HG03175 (cell line): ENCODE measurements at regions not wholly inside any gene's neighbourhood (a gene's known extent, or its start where the extent isn't known, plus 50 kb on each side); places are given as distances from the start of the nearest gene placed in this dataset.

ENCODE experiments used
- ATAC-seq: cut with Tn5 transposase; IDR thresholded peaks from one replicate; pipeline ENCODE4 v1.9.1; 2021; ENCODE audit warnings: mild to moderate bottlenecking, moderate library complexity; ENCODE audit not compliant: unreplicated experiment

DNA sequence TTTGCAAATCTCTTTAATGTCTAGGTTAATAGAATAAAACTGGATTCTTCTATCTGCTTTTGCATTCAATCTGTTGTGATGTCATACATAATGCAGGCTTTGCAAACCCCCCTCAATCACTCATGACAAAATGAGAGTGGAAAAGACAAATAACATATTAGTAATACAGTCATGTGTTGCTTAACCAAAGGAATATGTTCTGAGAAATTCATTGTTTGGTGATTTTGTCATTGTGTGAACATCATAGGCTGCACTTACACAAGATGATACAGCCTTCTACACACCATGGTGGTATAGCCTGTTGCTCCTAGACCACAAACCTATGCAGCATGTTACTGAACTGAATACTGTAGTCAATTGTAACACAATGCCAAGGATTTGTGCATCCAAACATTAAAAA lies 87.3 kb upstream of the SEC61G start:
- no peak for ATAC-seq

- no peak for ATAC-seq
Observed at GRCh38 chr7:54847921-54848320, 88.9 kb upstream of the SEC61G start.

GRCh38 chr7:54856856-54857255 lies 97.8 kb upstream of the SEC61G start:
- no peak for ATAC-seq

GRCh38 chr7:54857294-54857693 lies 98.3 kb upstream of the SEC61G start:
- ATAC-seq: no peak

DNA sequence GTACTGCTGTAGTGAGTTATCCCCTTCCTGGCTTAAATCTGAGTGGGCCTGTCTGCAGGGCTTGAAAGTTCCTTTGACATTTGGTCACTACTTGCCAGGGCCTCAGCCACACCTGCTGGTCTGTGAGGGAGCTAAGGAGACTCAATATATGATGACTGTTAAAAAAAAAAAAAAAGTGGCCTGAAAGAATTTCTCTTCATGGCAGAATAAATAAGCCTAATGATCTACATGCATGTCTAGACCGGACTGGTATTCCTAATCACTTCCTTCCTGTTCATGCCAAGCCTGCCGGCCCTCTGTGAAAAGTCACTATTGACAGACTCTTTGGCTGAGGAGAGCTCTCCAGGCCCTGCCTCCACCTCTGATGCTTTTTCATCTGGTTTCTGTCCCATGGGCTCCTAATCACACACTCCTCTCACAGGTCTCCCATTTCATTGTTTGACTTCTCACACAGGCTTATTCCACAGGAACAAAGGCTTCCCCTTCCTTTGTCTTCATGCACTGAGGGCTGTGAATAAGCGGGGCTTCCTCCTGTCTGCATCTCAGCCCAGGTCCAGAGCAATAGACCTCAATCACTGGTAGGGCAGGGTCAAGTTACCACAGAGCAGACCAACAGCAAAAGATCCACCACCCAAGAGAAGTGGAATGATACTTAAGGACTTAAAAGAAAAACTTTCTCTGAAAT lies 99.1 kb upstream of the SEC61G start:
- no peak for ATAC-seq

DNA sequence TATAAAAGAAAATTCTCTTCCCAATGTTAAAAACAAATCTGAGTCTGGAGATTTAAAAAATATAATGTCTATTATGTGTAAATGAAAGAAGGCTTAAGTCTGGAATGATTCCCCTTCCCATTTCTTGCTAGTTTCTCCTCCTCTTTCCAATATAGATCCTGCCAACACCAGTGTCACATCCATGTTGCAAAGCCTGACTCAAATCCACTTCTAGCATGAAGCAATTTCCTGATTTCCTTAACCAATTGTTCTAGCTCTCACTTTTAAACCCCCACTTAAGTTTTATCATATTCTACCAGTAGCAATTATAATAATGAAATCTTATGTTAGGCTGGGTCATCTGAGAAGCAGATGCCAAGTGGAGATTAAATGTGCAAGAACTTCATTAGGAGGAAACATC lies 100.1 kb upstream of the SEC61G start:
- no peak for ATAC-seq

DNA sequence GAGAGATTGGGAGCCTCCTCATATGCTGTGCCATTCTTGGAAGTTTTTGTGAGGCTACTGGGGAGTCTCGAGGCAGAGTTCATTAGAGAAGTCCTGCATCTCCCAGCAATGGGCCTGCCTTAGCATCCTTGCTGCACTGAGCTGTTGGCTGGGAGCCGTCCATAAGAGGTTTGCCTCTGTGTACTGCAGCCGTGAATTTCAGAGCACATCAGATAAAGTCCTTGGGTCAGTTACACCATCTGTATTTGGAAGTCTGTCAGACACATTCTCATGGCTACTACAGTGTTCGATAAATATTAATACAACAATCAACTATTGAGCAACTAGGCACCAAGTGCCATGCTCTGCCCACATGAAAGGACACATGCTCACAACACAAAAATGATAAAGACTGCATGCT lies 100.5 kb upstream of the SEC61G start:
- ATAC-seq: no peak

DNA sequence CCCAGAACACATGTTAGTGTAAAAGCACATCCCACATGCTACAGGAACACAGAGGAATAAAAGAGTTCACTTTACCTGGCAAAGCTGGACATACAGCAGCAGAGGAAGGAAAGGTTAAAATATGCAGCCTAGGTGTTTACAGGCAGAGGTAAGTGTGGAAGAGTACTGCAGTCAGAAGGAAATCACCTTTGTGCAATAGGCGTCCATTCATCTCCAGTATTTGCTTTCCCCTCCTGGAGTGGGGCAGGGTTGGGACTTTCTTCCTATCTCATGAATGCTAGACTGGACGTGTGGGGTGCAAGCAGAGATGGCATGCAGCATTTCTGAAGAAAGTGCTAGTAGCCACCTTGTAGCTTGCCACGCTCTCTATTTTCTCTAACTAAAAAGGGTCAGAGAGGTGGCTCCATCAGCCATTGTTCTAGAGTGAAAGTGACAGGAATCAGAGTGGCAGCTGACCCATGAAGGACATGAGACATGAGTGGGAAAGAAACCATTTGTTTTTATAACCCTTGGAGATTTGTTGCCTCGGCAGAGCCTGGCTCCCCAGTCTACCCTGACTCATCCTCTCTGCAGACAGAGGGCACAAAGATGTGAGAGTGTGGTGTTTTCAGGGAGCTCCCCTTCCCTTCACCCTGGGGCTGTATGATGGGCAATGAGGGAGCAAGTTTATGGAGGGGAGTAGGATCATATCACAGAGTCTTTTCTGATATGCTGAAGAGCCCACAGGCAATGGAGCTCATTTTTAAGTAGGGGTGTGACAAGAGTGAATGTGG lies 101.2 kb upstream of the SEC61G start:
- no peak for ATAC-seq

DNA sequence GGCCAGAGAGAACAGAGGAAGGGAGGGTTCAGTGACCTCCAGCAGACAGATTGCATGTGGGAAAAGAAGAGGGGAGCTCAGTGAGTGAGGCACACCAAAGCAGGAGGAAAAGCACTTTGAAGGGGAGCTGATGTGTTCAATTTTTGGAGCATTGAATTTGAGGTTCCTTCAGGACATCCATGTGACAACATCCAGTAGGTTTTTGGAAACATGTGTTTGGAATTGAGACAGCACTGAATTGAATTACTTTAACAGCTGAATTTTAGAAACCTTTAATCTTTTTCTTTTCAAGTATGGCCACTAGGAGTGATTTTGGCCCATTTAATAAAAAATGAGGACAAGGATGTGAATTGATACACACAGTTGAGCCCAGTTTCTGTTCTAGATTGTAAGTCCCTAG lies 101.8 kb upstream of the SEC61G start:
- ATAC-seq: no peak

- ATAC-seq: no peak
Observed at GRCh38 chr7:54864663-54865062, 105.7 kb upstream of the SEC61G start.

DNA sequence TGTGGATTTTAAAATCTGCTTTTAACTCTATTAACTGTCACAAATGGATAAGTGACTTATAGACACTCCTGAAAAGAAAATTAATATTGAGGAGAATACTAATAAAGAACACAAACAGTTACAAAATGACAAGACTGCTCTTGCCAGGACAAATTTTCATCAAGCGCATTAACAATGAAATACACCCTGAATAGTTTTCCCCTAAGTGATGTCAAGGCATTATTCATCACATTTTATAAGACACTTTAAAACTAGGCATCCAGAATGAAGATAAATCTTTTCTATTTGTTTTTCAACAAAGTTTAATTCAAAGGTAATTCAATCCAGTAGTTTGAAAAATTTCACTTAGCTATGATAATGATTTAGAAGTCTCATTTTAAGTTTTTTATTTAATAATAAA lies 110.5 kb upstream of the SEC61G start:
- ATAC-seq: no peak

DNA sequence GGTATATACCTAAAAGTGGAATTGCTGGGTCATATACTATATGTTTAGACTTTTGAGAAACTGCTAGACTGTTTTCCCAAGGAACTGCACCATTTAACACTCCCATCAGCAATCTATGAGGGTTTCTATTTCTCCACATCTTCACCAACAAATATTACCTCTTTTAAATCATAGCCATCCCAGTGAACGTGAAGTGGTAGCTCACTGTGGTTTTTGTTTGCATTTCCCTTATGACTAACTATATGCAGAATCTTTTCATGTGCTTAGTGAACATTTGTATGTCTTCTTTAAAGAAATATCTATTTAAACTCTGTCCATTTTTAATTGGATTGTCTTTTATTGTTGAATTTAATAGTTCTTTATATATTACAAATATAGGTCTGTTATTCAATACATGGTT lies 115.8 kb upstream of the SEC61G start:
- no peak for ATAC-seq

- no peak for ATAC-seq
Observed at GRCh38 chr7:54877683-54878082, 118.7 kb upstream of the SEC61G start.

DNA sequence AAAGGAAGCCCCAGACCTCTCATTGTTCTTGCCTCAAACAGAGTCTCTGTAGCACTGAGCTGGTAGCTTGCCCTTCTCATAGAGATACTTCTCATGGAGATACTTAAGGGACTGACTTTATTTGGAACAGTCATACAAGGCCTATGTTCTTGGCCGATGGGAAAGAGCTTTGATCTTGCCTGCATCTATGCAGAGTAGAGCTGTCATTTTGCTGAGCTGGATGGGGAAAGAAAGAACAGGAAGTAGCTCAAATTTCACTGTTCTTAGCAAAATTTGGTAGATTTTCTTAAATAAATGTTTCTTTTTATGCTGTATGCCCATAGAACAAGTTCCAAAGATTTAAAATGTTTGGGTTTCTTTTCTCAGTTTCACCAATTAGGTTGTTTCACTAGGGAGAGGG lies 119.3 kb upstream of the SEC61G start:
- no peak for ATAC-seq

DNA sequence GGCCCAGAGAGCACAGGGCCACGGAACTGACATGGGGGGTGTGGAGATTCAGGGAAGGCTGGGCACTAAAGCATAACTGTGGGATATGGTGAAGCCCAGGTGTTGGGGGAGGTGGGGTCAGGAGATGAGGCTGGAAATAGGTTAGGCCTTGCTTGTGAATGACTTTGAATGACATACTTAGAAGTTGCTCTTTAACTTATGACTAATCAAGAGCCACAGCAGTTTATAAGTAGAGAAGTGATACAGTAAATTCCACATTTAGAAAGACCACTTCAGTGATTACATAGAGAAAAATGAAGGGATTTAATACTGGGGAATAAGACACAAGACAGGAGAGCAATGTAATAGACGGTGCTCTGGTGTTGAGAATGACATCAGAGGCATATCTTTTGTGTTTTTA lies 120.8 kb upstream of the SEC61G start:
- ATAC-seq: no peak

DNA sequence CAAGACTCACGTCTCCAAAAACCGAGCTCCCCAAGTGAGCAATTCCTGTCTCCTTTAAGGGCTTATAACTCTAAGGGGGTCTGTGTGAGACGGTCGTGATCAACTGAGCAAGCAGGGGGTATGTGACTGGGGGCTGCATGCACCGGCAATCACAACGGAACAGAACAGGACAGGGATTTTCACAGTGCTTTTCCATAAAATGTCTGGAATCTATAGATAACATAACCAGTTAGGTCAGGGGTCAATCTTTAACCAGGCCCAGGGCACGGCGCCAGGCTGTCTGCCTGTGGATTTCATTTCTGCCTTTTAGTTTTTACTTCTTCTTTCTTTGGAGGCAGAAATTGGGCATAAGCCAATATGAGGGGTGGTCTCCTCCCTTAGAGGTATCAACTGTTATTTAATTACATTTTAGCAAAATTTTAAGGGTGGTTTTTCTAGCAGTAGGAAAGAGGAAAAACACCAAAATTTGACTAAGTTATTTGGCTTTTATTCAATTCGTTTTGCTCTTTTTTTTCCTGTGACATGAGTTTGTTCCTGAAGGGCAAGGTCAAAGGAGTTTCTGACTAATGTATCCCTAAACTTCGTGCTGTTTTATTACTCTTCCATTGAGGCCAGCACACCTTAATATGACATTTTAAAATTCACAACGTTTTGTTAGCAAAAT lies 121.4 kb upstream of the SEC61G start:
- ATAC-seq: no peak

DNA sequence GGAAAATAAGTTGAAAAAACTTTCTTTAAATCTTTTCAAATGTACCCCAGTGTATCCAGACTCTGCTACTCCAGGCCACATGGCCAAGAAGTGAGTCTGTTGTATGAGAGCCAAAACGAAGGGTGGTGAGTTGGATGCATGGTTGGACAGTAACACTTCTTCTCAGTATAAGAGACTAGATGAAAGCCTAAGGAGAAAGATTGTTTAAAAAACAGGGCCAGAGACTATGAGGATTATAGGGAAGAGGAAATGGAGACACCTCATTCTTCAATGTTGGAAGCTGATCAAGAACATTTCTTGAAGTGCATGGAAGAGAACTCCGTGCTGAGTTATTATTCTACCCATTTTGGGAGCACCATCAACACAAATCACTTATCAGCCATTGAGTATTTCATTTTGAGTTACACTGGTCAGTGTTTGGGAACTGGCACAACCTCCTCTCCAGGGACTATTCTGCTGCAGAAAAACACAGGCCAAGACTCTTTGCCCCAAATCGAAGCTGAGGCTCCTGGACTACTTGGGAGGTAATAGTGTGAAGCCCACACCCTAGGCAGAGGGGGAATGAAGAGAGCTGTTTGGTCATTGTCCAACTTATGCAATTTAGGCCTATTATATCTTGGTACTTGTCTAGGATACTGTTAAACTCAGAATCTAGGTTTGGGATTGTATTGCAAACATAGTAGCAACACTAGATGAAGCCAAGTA lies 123.0 kb upstream of the SEC61G start:
- no peak for ATAC-seq

GRCh38 chr7:54882694-54883093 lies 123.7 kb upstream of the SEC61G start:
- no peak for ATAC-seq

GRCh38 chr7:54883576-54883975 lies 124.6 kb upstream of the SEC61G start:
- ATAC-seq: no peak

DNA sequence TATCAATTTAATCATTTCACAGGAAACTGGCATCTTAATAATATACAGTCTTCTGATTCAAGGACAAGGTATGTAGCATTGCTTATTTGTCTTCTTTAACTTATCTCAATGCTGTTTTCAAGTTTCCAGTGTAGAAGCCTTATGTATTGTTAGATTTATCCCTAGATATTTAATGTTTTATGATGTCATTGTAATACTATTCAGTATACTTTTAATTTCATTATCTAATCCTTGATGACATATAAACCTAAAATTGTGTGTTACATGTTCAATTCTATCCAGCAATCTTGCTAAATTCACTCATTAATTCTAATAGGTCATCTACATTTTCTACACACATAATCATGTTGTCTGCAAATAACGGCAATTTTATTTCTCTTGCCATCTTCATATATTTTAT lies 126.3 kb upstream of the SEC61G start:
- ATAC-seq: no peak

DNA sequence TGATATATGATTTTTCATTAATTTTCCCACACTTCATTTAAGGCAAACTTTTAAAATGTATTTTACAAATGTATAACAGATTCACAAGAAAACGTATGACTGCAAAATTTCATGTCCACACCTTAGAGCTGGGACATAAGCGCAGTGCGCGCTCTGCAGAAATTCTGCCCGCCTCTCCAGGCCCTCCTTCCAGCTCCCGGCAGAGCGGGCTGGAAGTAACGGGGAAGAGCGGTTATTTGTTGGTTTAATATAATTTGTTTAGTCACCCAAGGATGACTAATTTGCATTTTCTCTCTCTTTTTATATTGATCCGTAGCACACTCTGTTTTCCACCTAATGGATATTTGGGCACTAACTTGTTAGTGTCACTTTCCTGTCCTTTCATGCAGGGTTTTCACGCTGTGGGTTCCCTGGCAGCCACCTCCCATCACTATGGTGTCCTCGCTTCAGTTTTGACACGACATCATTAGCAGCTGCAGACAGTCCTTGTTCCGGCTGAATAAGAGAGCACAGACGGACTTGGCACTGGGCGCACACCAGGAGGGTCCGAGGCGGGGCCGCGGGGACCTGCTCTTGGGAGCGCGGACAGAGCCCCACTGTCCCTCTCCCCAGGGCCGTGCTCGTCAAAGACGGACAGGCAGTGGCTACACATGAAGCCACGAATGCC lies 129.2 kb upstream of the SEC61G start:
- no peak for ATAC-seq
